CMK (cell line): ENCODE measurements at regions not wholly inside any gene's neighbourhood (a gene's known extent, or its start where the extent isn't known, plus 50 kb on each side); places are given as distances from the start of the nearest gene placed in this dataset.
"Not testable (repeated sequence)": the region's sequence is repeated elsewhere in the genome, so short reads cannot be mapped to it uniquely, and the experiment has no call there.

Experiments
- DNase-seq: peaks from one replicate; pipeline ENCODE4 v3.0.0-alpha.2; 2010; ENCODE audit warnings: low read depth

DNA sequence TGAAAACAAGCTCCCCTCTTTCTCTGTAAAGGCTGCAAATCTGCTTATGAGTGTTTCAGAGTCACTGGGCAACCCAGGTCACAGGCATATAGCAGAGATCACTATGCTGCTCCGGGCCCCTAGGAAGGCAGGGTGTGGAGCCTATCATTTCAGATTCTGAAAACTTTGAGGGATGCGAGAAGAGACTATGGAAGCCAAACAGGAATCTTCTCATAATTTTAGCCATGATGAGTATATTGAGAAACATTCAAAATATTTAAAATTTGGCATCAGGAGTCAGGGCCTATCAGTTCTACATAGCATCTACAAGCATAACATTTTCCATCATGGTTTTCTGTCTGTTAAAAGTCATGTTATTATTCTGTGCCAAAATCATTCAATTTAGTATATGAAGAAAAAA is 61.7 kb upstream of the ATXN3L start:
- DNase-seq: no peak

DNA sequence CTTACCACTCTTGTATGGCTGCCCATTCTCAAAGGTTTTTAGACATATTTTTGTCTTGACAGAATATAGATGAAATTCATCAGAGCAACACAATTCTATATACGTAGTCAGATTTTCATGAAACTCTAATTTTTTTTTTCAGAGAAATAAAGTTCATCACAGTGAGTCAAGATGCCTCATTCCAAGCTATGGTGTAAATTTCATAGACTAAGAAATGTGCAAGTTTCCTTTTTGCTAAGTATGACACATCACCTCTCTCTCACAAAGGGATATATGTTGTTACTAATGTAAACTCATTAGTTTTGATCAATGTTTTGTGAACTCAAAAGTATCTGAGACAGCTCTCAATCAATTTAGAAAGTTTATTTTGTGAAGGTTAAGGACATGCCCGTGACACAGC is 60.4 kb upstream of the ATXN3L start:
- no peak for DNase-seq

DNA sequence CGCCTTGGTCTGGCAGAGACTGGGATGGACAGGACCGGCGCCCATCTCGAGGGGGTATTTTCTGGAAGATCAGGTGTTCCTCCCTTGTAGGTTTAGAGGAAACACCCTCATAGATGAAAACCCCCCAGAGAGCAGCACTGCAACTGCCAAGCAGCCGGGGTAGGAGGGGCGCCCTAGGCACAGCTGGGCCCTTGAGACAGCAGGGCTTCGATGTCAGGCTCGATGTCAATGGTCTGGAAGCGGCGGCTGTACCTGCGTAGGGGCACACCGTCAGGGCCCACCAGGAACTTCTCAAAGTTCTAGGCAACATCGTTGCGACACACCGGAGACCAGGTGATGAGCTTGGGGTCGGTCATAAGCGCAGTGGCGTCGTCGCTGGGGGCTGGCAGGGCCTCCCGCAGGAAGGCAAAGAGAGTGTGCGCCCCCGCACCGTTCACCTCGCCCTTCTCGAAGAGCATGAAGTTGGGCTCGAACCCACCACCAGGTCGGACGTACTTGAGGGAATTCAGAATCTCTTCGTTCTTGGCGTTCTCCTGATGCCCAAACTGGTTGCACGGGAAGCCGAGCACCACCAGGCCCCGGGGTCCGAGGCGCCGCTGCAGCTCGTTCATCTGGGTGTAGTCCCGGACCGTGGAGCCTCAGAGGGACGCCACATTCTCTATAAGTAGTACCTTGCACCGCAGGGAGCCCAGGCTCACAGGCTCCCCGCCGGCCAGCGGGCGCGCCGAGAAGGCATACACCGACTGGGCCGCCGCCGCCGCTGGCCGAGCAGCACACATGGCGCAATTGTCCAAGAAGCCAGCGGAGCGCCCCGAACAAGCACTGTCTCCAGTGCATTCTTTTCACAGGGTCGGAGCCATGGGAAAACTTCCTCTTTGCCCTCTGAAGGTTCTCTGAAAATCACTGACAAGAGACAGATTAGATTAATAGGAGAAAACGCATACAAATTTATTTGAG is 59.0 kb upstream of the ATXN3L start:
- not testable (repeated sequence) for DNase-seq

GRCh38 chrX:13377550-13377934 is 57.7 kb upstream of the ATXN3L start:
- no peak for DNase-seq

- no peak for DNase-seq
Measured at GRCh38 chrX:13376857-13377549, 57.1 kb upstream of the ATXN3L start.

DNA sequence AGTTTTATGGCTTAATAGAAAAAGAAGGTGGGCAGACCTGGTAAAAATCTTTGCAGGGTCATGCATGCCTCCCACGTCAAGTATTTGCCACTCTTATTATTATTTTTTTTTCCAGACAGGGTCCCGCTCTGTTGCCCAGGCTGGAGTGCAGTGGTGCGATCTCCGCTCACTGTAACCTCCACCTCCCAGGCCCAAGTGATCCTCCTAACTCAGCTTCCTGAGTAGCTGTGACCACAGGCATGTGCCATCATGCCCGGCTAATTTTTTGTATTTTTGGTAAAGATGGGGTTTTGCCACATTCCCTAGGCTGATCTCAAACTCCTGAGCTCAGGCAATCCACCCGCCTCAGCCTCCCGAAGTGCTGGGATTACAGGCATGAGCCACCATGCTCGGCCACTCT is 55.7 kb upstream of the ATXN3L start:
- DNase-seq: not testable (repeated sequence)

DNA sequence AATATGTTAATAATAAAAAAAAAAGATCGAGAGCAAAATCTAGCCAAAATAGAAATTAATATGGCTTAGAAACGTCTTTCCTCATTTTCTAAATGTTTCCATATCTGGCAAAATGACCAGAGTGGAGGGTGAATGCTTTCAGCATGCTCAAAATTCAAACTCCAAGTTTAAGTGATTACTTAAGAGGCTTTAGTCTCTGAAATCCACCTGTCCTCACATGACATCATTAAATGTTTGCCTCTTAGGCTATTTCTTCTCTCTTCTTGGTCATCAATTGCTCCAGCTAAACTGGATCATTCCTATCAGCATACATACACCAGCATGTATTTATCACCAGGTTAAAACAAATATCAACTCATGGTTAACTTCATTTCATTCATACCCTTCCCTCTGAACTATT is 54.5 kb upstream of the ATXN3L start:
- DNase-seq: no peak

DNA sequence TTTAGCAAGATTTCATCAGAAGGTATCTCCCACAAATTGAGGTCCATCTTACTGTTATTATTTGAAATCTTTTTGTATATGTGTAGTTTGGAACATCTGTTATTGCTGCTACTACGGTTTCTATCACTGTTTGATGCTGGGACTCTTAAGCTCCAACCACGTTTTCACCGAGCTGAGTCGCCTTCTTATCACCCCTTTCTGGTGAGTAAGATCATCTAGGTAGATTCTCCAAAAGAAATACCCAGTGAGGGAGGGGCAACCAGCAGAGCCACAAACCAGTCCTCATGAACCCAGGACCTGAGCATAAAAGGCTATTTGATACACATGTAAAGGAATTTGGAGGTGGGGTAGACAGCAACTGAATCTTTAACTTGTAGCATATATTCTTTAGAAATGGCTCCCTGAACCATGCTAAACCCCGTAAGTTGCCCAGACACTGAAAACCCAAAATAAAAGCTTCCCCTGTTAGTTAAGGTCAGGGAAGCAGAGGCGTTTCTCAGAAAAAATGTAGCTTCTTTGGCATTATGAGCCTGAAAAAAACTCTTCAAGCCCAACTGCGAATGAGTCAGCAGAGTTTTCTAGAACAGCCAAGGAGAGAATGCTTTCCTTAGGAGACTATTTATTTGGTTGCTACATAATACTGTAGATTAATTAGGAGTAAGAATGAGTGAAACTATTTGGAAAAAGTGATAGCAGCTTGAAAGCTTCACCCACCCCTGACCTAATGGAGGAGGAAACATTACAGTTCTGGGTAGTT is 53.8 kb upstream of the ATXN3L start:
- DNase-seq: no peak

DNA sequence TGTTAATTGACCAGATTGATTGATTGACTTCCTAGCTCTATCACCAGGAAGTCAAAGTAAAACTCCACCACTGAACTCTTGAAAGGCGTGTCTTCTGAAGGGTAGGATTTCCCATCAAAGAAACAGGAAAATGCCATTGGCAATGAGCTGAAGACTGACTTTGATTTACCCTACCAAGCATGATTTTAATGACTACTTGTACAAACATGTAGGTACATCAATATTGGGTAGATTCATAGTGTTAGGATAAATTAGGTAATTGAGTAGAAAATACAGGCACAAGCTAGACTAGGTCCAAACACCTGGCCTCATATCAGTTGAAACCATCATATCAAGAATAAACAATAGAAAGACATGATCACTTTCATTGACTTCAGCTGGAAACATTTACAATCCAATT is 53.2 kb upstream of the ATXN3L start:
- DNase-seq: no peak

DNA sequence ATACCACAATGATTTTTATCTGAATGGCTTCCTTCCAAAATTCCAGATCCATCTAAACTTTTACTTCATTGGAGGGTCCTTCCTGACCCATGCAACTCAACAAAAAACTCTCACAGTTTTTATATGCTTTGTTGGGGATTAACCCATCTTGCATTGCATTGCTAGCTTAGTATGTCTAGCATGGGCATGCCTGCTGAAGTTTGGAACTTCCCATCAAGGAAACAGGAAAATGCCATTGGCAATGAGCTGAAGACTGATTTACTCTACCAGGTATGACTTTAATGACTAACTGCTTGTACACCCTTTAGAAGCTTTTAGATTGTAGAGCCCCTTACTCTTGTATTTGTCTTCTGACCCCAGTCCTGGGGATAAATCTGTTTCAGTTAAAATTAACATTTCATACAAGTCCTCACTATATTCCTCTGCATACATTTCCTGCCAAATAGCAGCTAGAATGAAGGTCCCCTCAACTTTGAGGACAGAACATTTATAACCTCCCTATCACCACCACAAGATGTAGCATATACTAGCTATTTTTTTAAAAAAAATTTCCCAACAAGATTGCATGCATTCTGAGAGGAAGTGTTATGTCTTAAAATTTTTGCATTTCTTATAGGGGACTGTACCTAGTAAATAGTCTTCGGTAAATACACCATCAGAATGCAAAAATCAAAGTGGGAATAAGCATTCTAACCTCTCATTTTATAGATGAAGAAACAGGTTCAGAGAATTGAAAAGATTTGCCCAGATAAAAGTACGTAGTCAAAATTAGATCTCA is 52.5 kb upstream of the ATXN3L start:
- DNase-seq: no peak

- no peak for DNase-seq
Measured at GRCh38 chrX:13371186-13371585, 51.3 kb upstream of the ATXN3L start.

DNA sequence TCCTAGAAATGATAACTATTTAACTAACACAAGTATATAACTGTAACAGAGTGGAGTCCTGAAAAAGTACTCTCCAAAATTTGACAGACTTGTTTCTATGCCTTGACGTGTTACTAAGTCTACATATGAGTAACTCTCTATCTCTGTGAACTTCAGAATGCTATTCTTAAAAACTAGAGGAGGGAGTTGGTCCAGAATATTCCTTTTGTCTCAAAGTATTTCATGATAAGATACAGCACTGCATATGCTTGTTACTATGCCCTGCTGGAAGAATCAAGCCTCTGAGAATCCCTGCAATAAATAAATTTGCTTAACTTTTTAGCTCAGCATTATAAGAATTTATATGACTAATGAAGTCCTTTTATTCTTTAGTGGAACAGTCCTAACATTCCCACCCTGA is 50.9 kb upstream of the ATXN3L start:
- no peak for DNase-seq
